SJCRH30 (cell line): ENCODE measurements at regions not wholly inside any gene's neighbourhood (a gene's known extent, or its start where the extent isn't known, plus 50 kb on each side); places are given as distances from the start of the nearest gene placed in this dataset.

Experiments
- DNase-seq, 2 experiments: peaks; one replicate each; pipeline ENCODE4 v3.0.0-alpha.2; 2015 to 2020
- H3K27ac ChIP-seq: fragments of 250-450 bp; sonication (Bioruptor Pico); 2 replicates; pipeline ENCODE4 v1.5.1; 2020; ENCODE audit warnings: mild to moderate bottlenecking, moderate library complexity
- H3K27me3 ChIP-seq: fragments of 250-450 bp; sonication (Bioruptor Pico); 2 replicates; pipeline ENCODE4 v1.5.1; 2020; ENCODE audit warnings: mild to moderate bottlenecking, moderate library complexity
- H3K36me3 ChIP-seq: fragments of 250-450 bp; sonication (Bioruptor Pico); 2 replicates; pipeline ENCODE4 v1.5.1; 2020; ENCODE audit warnings: mild to moderate bottlenecking, moderate library complexity
- H3K4me1 ChIP-seq: fragments of 250-450 bp; sonication (Bioruptor Pico); 2 replicates; pipeline ENCODE4 v1.5.1; 2020; ENCODE audit warnings: mild to moderate bottlenecking, moderate library complexity
- H3K4me3 ChIP-seq: fragments of 250-450 bp; sonication (Bioruptor Pico); 2 replicates; pipeline ENCODE4 v1.5.1; 2020; ENCODE audit warnings: mild to moderate bottlenecking, moderate library complexity
- H3K9me3 ChIP-seq: fragments of 250-450 bp; sonication (Bioruptor Pico); replicated peaks from 2 replicates; pipeline ENCODE4 v1.5.1; 2020; ENCODE audit warnings: mild to moderate bottlenecking, moderate library complexity

DNA sequence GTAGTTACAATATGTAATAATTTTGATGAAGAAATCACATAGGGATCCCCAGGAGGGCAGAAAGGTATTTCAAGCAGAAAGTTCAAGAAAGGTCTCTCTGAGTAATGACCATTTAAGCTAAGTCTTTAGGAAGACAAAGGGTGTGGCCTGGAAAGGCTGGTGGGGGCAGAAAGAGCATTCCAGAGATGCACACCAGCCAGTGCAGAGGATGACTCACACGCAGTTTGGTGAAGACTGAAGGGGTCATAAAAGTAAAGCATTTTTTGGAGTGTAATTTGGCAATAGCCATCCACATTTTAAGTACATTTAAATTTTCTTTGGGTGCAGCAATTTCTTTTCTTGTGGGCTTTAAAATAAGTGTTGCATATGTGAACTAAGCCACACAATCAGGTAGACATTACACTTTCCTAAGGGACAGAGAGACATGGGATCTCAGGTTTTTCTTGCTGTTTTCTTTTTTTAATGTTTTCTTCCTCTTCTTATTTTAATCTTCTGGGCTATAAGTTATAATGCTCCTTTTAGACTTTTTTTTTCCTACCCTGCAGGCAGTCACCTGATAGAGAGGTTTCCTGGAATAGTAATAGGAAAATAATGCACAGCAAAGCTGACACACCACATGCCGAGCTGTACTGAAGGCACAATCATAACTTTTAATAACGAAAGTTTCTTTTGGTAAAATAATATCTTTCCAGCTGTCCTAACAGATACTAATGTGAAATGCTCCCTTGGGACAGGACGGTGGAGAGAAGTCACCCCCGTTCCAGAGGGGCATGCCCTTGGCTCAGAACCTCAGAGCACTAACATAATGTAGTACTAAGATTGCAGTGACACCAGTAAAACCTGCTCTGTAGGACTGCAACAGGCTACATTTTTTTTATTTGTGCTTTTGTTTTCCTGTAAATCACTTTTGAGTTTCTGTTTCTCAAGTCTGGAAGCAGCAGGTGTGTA is 49.6 kb upstream of the PTPRK start:
- H3K9me3 ChIP-seq = no peaks in the 10 kb centered on the region
- H3K27ac ChIP-seq = no peak overlapping the region
- peaks cover 17% of the 10 kb centered on the region for H3K4me1 ChIP-seq
- DNase-seq = peak; percentile 36 to 41
- H3K4me3 ChIP-seq = no peak overlapping the region
- no peaks in the 10 kb centered on the region for H3K27me3 ChIP-seq
- no peaks in the 10 kb centered on the region for H3K36me3 ChIP-seq
